ENCODE measurements at regions not wholly inside any gene's neighbourhood (a gene's known extent, or its start where the extent isn't known, plus 50 kb on each side); places are given as distances from the start of the nearest gene placed in this dataset.
"Not testable (repeated sequence)": the region's sequence is repeated elsewhere in the genome, so short reads cannot be mapped to it uniquely, and the experiment has no call there.

- in situ Hi-C loops (cut with HindIII; ENCODE audit: low pct_ligation_motif_present, low sequenced_read_pairs), result no loop called here
- H3K27me3 ChIP-seq (replicated peaks), result no peaks in the 10 kb centered on the region
- DNase-seq, result peak; percentile 55
- no peak overlapping the region for H3K27ac ChIP-seq
- H3K4me3 ChIP-seq (ENCODE audit: low read depth, low read length), result no peak overlapping the region
- H3K36me3 ChIP-seq (replicated peaks), result no peaks in the 10 kb centered on the region
- no peak for TF ChIP-seq CTCF (IDR thresholded peaks at IDR 0.05; ENCODE audit: low read depth, low read length, missing control alignments)
These were observed 163.2 kb upstream of the NBPF11 start for GRCh38 chr1:148315071-148315811.

- Histone ChIP-seq H3K27ac (no peak overlapping the region), H3K27me3 (replicated peaks) (no peaks in the 10 kb centered on the region), H3K4me3 (ENCODE audit: low read depth, low read length) (no peak overlapping the region), H3K36me3 (replicated peaks) (no peaks in the 10 kb centered on the region)
- TF ChIP-seq CTCF (IDR thresholded peaks at IDR 0.05; ENCODE audit: low read depth, low read length, missing control alignments), result no peak
- no peak for DNase-seq
- in situ Hi-C loops (cut with HindIII; ENCODE audit: low pct_ligation_motif_present, low sequenced_read_pairs), result no loop called here
These were observed 158.7 kb upstream of the NBPF11 start for GRCh38 chr1:148310807-148311206.

GRCh38 chr1:148309940-148310500, 157.9 kb upstream of the NBPF11 start:
- H3K27me3 ChIP-seq (replicated peaks), result no peaks in the 10 kb centered on the region
- H3K36me3 ChIP-seq (replicated peaks), result no peaks in the 10 kb centered on the region
- no peak for TF ChIP-seq CTCF (IDR thresholded peaks at IDR 0.05; ENCODE audit: low read depth, low read length, missing control alignments)
- DNase-seq, result no peak
- peak overlapping the region; percentile 43 for H3K4me3 ChIP-seq (ENCODE audit: low read depth, low read length)
- no peak overlapping the region for H3K27ac ChIP-seq
- in situ Hi-C loops (cut with HindIII; ENCODE audit: low pct_ligation_motif_present, low sequenced_read_pairs), result no loop called here

- DNase-seq, result peak; percentile 56
- in situ Hi-C loops (cut with HindIII; ENCODE audit: low pct_ligation_motif_present, low sequenced_read_pairs), result no loop called here
These were observed 156.9 kb upstream of the NBPF11 start for GRCh38 chr1:148308832-148309458.

GRCh38 chr1:148307583-148308185, 155.6 kb upstream of the NBPF11 start:
- Histone ChIP-seq H3K27ac (no peak overlapping the region), H3K4me3 (ENCODE audit: low read depth, low read length) (no peak overlapping the region), H3K36me3 (replicated peaks) (no peaks in the 10 kb centered on the region), H3K27me3 (replicated peaks) (no peaks in the 10 kb centered on the region)
- no peak for TF ChIP-seq CTCF (IDR thresholded peaks at IDR 0.05; ENCODE audit: low read depth, low read length, missing control alignments)
- DNase-seq, result no peak
- in situ Hi-C loops (cut with HindIII; ENCODE audit: low pct_ligation_motif_present, low sequenced_read_pairs), result no loop called here

More at GRCh38 chr1:148308832-148309458, 156.9 kb upstream of the NBPF11 start:
- peak overlapping the region; percentile 43 for H3K4me3 ChIP-seq (ENCODE audit: low read depth, low read length)
- H3K27me3 ChIP-seq (replicated peaks), result no peaks in the 10 kb centered on the region
- no peaks in the 10 kb centered on the region for H3K36me3 ChIP-seq (replicated peaks)
- no peak for TF ChIP-seq CTCF (IDR thresholded peaks at IDR 0.05; ENCODE audit: low read depth, low read length, missing control alignments)
- H3K27ac ChIP-seq, result no peak overlapping the region

GRCh38 chr1:148304935-148305334, 152.9 kb upstream of the NBPF11 start:
- H3K36me3 ChIP-seq (replicated peaks); H3K4me3 ChIP-seq (ENCODE audit: low read depth, low read length); in situ Hi-C loops (cut with HindIII; ENCODE audit: low pct_ligation_motif_present, low sequenced_read_pairs): not testable (repeated sequence)

GRCh38 chr1:148302586-148303364, 150.7 kb upstream of the NBPF11 start:
- H3K4me3 ChIP-seq (ENCODE audit: low read depth, low read length), result peak overlapping the region; percentile 63
- in situ Hi-C loops (cut with HindIII; ENCODE audit: low pct_ligation_motif_present, low sequenced_read_pairs), result not testable (repeated sequence)

More at GRCh38 chr1:148304935-148305334, 152.9 kb upstream of the NBPF11 start:
- DNase-seq; H3K27ac ChIP-seq; H3K27me3 ChIP-seq (replicated peaks): not testable (repeated sequence)

GRCh38 chr1:148297852-148298251, 145.8 kb upstream of the NBPF11 start:
- H3K27ac ChIP-seq; H3K4me3 ChIP-seq (ENCODE audit: low read depth, low read length); in situ Hi-C loops (cut with HindIII; ENCODE audit: low pct_ligation_motif_present, low sequenced_read_pairs); DNase-seq; H3K27me3 ChIP-seq (replicated peaks); H3K36me3 ChIP-seq (replicated peaks): not testable (repeated sequence)

More at GRCh38 chr1:148302586-148303364, 150.7 kb upstream of the NBPF11 start:
- peak; percentile 89 for DNase-seq
- peak overlapping the region; percentile 70 for H3K27ac ChIP-seq
- H3K36me3 ChIP-seq (replicated peaks); H3K27me3 ChIP-seq (replicated peaks): not testable (repeated sequence)

Measured in brain microvascular endothelial cell (primary cell).